ENCODE measurements at regions not wholly inside any gene's neighbourhood (a gene's known extent, or its start where the extent isn't known, plus 50 kb on each side); places are given as distances from the start of the nearest gene placed in this dataset.

DNA sequence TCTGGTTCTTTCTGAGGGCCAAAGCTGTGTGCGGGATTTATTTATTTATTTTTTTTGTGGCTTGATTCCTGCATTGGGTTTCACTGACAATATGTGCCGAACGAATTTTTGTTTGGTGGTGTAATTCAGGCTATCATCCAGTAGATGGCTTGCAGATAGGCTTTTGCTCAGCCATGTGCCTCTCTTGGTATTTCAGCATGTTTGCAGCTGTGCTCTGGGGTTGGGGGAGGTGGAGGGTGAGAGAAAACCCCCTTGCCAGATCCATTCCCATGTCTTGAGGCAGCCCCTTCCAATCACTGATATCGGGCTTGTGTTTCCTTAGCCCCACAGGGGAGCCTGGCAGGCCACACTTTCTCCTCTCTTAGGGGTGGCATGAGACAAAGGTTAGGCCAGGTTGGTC, 302.4 kb downstream of the PTGER3 start:
- Histone ChIP-seq H2AFZ (ENCODE audit: low read length) (peak overlapping the region; percentile 88), H3K56ac (replicated peaks; ENCODE audit: insufficient read length, low read depth, low read length) (no peak overlapping the region), H3K4me2 (ENCODE audit: insufficient read depth in 1 of 2, low read depth in 2 of 2, low read length in 2 of 2) (no peak overlapping the region), H4K5ac (ENCODE audit: insufficient read length, low read depth, low read length) (no peak overlapping the region), H2BK20ac (ENCODE audit: low read length) (no peak overlapping the region), H3K9ac (replicated peaks in 1 of 4; ENCODE audit: extremely low read depth in 1 of 4, low read depth in 3 of 4, low read length in 3 of 4) (no peak overlapping the region), H3K36me3 (ENCODE audit: control insufficient read depth in 2 of 4, insufficient read depth in 4 of 4, low read length in 3 of 4) (no peaks in the 10 kb centered on the region; a peak in 1 of 8 replicates), H4K91ac (replicated peaks; ENCODE audit: insufficient read length, low read length) (peak overlapping the region; percentile 5), H2BK120ac (replicated peaks; ENCODE audit: low read depth, low read length) (no peak overlapping the region), H3K14ac (ENCODE audit: insufficient read length) (no peak overlapping the region), H3K79me1 (ENCODE audit: low read depth, low read length) (no peaks in the 10 kb centered on the region), H3K4me3 (ENCODE audit: extremely low read depth in 1 of 4, insufficient read depth in 2 of 4, low read depth in 3 of 4, low read length in 4 of 4) (no peak overlapping the region), H2BK12ac (ENCODE audit: low read depth, low read length) (peak overlapping the region; percentile 39; the same call in 1 of the 2 replicates), H4K20me1 (replicated peaks in 1 of 2; ENCODE audit: control insufficient read depth in 1 of 2, insufficient read depth in 2 of 2, low read length in 2 of 2) (no peaks in the 10 kb centered on the region), H3K18ac (ENCODE audit: extremely low read depth, low read length) (no peak overlapping the region), H2BK5ac (ENCODE audit: low read depth, low read length) (no peak overlapping the region), H3K4ac (replicated peaks; ENCODE audit: insufficient read length, low read depth, low read length) (no peak overlapping the region), H3K79me2 (ENCODE audit: control insufficient read depth in 1 of 2, insufficient read depth in 2 of 2, low read length in 2 of 2) (no peaks in the 10 kb centered on the region), H3K9me3 (ENCODE audit: insufficient read depth in 2 of 2, low read depth in 1 of 2, low read length in 1 of 2) (peaks cover 3 to 13% of the 10 kb centered on the region in 2 experiments; a peak in 2 of 4 replicates), H2BK15ac (ENCODE audit: low read length) (no peak overlapping the region), H3K4me1 (replicated peaks in 1 of 4; ENCODE audit: control insufficient read depth in 3 of 4, insufficient read depth in 4 of 4, low read length in 3 of 4) (no peaks in the 10 kb centered on the region), H2AK5ac (ENCODE audit: low read depth, low read length) (no peak overlapping the region), H3K23ac (ENCODE audit: insufficient read length) (no peak overlapping the region), H3K27me3 (replicated peaks in 1 of 4; ENCODE audit: control insufficient read depth in 3 of 4, extremely low read depth in 1 of 4, insufficient read depth in 3 of 4, low read length in 3 of 4) (no peaks in the 10 kb centered on the region), H3K27ac (ENCODE audit: low read depth, low read length) (no peak overlapping the region), H3K23me2 (ENCODE audit: low read depth, low read length) (no peaks in the 10 kb centered on the region), H4K8ac (ENCODE audit: extremely low read depth, insufficient read depth, low read length) (no peak overlapping the region)
- FAIRE-seq (peak; percentile 28), DNase-seq (ENCODE audit: low read depth in 1 of 2, low spot score in 2 of 2) (no peak)
- 64% methylated on average over 4 of the region's 4 CpGs; no CpG with 5 or more reads in 1 of the 2 experiments for whole genome bisulfite sequencing, 2 experiments (ENCODE audit: extremely low coverage in 1 of 2, insufficient coverage in 1 of 2, insufficient read length in 1 of 2, insufficient replicate concordance in 2 of 2, low coverage in 1 of 2, low lambda C conversion rate in 2 of 2, missing lambda C conversion rate in 1 of 2)
- CTCF ChIA-PET (ENCODE audit: partially characterized antibody): interaction anchor here (0.6 to 3.0 kb wide), 29 partner anchors 9 to 320 kb away, joined by 3 to 21 read pairs (median 4); no protein-coding TSS in a partner anchor
- POLR2A ChIA-PET (ENCODE audit: partially characterized antibody): no interaction called here
- TF ChIP-seq TEAD4 (IDR thresholded peaks at IDR 0.05; ENCODE audit: low read depth, low read length): peak; percentile 81
- no peak for TF ChIP-seq CTBP2 (IDR thresholded peaks at IDR 0.05; ENCODE audit: borderline replicate concordance, insufficient read depth, insufficient read length, low read length)
- TF ChIP-seq RXRA (IDR thresholded peaks at IDR 0.05; ENCODE audit: insufficient read depth, low read depth, low read length): no peak
- no peak for TF ChIP-seq BCL11A (IDR thresholded peaks at IDR 0.05; ENCODE audit: low read depth in 2 of 2, low read length in 2 of 2)
- TF ChIP-seq SP1 (IDR thresholded peaks at IDR 0.05; ENCODE audit: low read depth, low read length): 0 out of 2 replicates have a peak, but pooled peaks have one; percentile 20
- TF ChIP-seq SIRT6 (IDR thresholded peaks at IDR 0.05; ENCODE audit: low read length): no peak
- TF ChIP-seq, protein P1, sequence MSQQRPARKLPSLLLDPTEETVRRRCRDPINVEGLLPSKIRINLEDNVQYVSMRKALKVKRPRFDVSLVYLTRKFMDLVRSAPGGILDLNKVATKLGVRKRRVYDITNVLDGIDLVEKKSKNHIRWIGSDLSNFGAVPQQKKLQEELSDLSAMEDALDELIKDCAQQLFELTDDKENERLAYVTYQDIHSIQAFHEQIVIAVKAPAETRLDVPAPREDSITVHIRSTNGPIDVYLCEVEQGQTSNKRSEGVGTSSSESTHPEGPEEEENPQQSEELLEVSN (IDR thresholded peaks at IDR 0.05): peak; percentile 91
- peak; percentile 60 to 68 for TF ChIP-seq RAD21 (IDR thresholded peaks at IDR 0.05 in 1 of 2, conservative IDR thresholded peaks at IDR 0.05 in 1 of 2; ENCODE audit: low read depth in 2 of 2, low read length in 2 of 2)
- no peak for TF ChIP-seq POU5F1 (IDR thresholded peaks at IDR 0.05; ENCODE audit: low read depth, low read length)
- no peak for TF ChIP-seq HDAC2 (IDR thresholded peaks at IDR 0.05; ENCODE audit: borderline replicate concordance in 1 of 2, low read depth in 2 of 2, low read length in 2 of 2)
- no peak for TF ChIP-seq JUND (IDR thresholded peaks at IDR 0.05; ENCODE audit: low read length)
- no peak for TF ChIP-seq RFX5 (IDR thresholded peaks at IDR 0.05; ENCODE audit: borderline replicate concordance, low read depth, low read length)
